Effector memory CD8-positive, alpha-beta T cell (primary cell): ENCODE measurements at regions not wholly inside any gene's neighbourhood (a gene's known extent, or its start where the extent isn't known, plus 50 kb on each side); places are given as distances from the start of the nearest gene placed in this dataset.
"Not testable (repeated sequence)": the region's sequence is repeated elsewhere in the genome, so short reads cannot be mapped to it uniquely, and the experiment has no call there.

Experiments
- ATAC-seq: fragments of 150-1000 bp; cut with Tn5 transposase; replicated peaks from 2 replicates; pipeline ENCODE4 v1.10.0; 2021; ENCODE audit warnings: mild to moderate bottlenecking, moderate library complexity
- DNase-seq, 3 experiments: peaks; one replicate each; pipeline ENCODE4 v3.0.0; 2021
- H3K27ac Mint-ChIP-seq, 2 donors: one replicate each; pipeline ENCODE4 v1.8.0; 2022; ENCODE audit warnings: mild to moderate bottlenecking in 2 of 2, mixed read lengths in 2 of 2, moderate library complexity in 2 of 2
- H3K27me3 Mint-ChIP-seq, 2 donors: one replicate each; pipeline ENCODE4 v1.8.0; 2022; ENCODE audit warnings: mixed read lengths in 2 of 2
- H3K36me3 Mint-ChIP-seq: one replicate; pipeline ENCODE4 v1.8.0; 2022; ENCODE audit warnings: mild to moderate bottlenecking, moderate library complexity, mixed read lengths; ENCODE audit not compliant: insufficient read depth
- H3K4me1 Mint-ChIP-seq, 2 donors: one replicate each; pipeline ENCODE4 v1.8.0; 2022; ENCODE audit warnings: low read depth in 2 of 2, mixed read lengths in 2 of 2
- H3K4me3 Mint-ChIP-seq, 2 donors: one replicate each; pipeline ENCODE4 v1.8.0; 2022; ENCODE audit warnings: mild to moderate bottlenecking in 2 of 2, mixed read lengths in 2 of 2, moderate library complexity in 2 of 2
- H3K9me3 Mint-ChIP-seq, 2 donors: one replicate each; pipeline ENCODE4 v1.8.0; 2022; ENCODE audit warnings: mixed read lengths in 2 of 2

DNA sequence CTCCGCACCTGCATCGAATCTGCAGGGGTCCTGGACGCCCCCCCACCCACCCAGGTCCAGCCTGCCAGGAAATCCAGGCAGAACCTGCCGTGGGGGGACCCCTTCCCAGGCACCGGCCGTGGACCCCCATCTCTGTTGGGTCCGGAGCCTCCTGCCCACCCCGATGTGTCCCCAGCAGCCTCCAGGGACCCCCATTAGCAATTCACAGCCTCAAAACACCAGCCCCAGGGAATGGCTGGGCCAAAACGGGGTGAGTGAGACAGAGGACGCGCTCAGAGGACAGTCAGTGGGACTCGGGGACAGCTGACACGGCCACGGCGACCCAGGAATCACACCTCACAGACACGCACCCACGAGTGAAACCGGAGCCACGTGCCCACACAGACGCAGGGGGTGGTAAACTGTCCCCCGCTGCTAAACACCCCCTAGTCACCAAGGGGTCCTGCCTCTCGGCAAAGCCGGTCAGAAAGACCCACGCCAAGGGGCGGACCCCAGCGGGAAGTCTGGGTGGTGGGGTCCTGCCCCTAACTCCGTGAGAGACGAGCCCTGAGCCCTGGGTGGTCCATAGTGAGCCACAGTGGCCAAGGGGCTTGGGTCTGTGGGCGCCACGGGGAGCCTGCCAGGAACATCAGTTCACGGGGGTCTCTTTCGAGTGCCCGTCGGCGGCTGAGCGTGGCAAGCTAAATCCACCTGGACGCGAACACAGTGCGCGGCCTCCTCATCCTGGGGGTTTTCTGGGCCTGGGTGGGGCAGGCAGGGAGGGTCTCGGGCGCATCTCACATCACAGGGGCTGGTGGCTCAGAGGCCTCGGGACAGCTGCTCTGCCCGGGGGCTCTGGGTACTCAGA lies 126.5 kb upstream of the NKX1-1 start:
- H3K36me3 Mint-ChIP-seq: no peaks in the 10 kb centered on the region
- no peaks in the 10 kb centered on the region for H3K4me1 Mint-ChIP-seq
- no peaks in the 10 kb centered on the region for H3K9me3 Mint-ChIP-seq
- ATAC-seq (no peak), DNase-seq (no peak)
- H3K27ac Mint-ChIP-seq: no peak overlapping the region
- H3K27me3 Mint-ChIP-seq: peaks cover 28 to 77% of the 10 kb centered on the region in 2 donors
- H3K4me3 Mint-ChIP-seq: no peak overlapping the region

DNA sequence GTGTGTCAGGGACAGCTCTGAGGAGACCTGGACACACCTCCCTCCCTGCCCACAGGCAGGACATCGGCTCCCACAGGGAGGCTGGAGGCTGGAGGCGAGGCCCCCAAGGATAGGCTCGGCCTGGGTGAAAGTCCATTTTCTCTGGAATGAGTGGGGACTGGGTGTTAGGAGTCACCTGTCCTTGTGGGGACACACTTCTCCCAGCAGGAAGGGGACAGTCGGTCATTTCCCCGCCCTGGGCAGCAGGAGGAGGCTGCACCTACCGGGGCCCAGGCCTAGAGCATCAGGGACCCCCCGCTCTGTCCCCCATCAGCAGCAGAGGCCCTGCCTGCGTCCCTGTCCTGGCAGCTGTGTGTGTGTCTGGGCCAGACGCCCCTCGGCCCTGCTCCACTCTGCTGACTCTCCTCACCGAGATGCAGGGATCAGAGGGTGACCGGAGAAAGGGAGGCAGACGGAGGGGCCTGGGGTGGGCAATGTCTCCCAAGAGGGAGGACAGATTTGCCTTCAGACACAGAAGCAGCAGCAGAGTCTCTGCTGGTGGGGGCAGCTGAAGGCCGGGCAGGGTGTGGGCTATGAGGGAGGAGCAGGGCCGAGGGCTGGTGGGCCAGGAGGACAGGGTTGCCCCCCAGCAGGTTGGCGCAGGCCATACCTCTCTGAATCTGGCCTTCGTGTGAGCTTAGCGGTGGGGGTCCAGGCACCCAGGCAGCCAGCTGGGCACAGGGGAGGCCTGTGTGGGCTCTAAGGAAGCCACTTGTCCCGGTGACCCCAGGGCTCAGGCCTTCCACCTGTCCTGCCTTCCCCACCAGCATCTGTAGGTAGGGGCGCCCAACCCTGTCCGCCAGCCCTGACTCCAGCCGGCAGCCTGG lies 125.7 kb upstream of the NKX1-1 start:
- H3K27me3 Mint-ChIP-seq: peaks cover 36 to 78% of the 10 kb centered on the region in 2 donors
- no peak overlapping the region for H3K27ac Mint-ChIP-seq

DNA sequence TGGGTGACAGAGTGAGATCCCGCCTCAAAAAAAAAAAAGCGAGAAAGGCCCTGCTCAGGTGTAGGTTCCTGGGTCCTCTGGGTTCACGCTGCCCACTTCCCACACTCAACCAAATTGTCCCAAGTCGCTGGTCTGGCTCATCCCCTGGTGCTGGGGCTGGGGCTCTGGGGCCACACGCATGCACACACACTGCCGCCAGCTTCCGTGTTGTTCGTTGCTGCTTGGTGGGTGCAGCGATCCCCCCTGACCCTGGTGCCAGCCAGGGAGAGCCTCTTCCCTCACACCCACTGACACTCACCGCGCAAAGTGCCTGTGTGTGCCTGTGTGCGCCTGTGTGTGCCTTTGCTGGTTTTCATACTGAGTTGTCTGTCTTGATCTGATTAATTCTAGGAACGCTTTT lies 124.1 kb upstream of the NKX1-1 start:
- peaks cover 43 to 84% of the 10 kb centered on the region in 2 donors for H3K27me3 Mint-ChIP-seq
- H3K36me3 Mint-ChIP-seq: no peaks in the 10 kb centered on the region
- no peaks in the 10 kb centered on the region for H3K4me1 Mint-ChIP-seq
- DNase-seq: no peak
- no peak overlapping the region for H3K4me3 Mint-ChIP-seq
- no peak overlapping the region for H3K27ac Mint-ChIP-seq
- no peak for ATAC-seq
- peaks cover 0 to 1% of the 10 kb centered on the region in 2 donors for H3K9me3 Mint-ChIP-seq

More for the DNA sequence above, 125.7 kb upstream of the NKX1-1 start:
- Mint-ChIP-seq H3K4me3 (no peak overlapping the region), H3K4me1 (no peaks in the 10 kb centered on the region), H3K36me3 (no peaks in the 10 kb centered on the region), H3K9me3 (no peaks in the 10 kb centered on the region)
- DNase-seq (no peak), ATAC-seq (no peak)

DNA sequence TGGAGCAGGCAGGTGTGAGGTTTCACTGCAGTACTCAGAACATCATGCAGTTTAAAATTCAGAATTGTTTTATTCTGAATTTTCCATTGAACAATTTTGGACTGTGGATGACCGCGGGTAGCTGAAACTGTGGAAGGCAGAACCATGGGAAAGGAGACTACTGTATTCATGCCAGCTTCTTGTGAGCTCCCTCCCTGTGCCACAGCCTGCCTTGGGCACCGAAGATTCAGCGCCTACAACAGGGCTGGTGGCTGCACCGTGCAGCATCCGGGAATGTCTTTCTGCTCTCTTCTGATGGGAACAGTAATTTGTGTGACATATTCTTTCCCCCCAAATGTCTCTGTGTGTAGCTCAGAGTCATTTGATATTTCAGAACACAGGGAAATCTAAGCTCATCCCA lies 118.5 kb upstream of the NKX1-1 start:
- Mint-ChIP-seq H3K4me3 (no peak overlapping the region), H3K27ac (no peak overlapping the region), H3K9me3 (peaks cover 0 to 3% of the 10 kb centered on the region in 2 donors), H3K4me1 (no peaks in the 10 kb centered on the region), H3K27me3 (peaks cover 52 to 75% of the 10 kb centered on the region in 2 donors), H3K36me3 (no peaks in the 10 kb centered on the region)
- no peak for ATAC-seq
- DNase-seq: no peak

DNA sequence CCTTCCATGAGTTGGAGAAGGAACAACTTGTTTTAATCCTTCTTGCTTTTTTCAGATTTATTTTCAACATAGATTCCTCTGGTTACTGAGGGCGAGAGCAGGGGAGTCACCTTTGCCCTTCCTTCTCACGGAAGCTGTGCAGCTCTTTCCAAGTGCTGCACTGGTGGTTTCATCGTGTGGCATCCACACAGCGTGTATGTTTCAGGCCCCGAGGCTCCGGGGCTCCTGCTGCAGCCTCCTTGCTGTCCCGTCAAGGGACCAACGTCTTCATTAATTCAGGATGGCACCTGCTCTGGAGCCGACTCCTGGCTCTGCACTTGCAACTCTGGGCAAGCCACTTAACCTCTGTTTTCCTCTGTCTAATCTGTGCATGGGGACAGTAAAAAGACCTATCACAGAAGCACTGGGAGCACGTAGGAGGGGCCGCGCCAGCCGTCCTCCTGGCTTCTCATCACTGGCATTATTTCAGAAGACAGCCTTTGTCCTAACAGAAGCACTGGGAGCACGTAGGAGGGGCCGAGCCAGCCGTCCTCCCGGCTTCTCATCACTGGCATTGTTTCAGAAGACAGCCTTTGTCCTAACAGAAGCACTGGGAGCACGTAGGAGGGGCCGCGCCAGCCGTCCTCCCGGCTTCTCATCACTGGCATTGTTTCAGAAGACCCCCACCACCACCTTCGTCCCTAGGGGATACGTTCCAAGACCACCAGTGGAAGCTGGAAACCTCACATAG lies 117.8 kb upstream of the NKX1-1 start:
- no peak for ATAC-seq
- Mint-ChIP-seq H3K4me3 (no peak overlapping the region), H3K4me1 (no peaks in the 10 kb centered on the region), H3K27ac (no peak overlapping the region), H3K27me3 (peaks cover 51 to 74% of the 10 kb centered on the region in 2 donors), H3K9me3 (peaks cover 0 to 3% of the 10 kb centered on the region in 2 donors), H3K36me3 (no peaks in the 10 kb centered on the region)
- no peak for DNase-seq

DNA sequence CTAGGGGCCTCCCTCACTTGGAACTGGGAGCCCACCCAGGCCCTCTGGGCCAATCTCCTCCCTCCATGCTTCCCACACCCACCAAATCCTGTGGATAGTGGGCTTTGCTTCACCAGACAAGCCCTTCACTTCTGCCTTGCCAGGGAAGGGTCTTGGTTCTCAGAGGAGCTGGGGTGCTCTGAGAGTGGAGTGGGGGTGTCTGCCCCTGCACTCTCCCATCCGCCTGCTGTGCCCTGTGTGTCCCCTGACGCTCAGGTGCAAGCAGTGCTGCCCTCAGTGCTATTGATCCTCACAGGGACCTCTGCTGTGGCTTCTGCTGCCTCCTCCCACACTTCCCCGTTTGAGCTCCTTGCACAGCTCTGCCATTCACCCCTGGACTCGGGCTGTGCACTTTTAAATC lies 117.3 kb upstream of the NKX1-1 start:
- H3K4me1 Mint-ChIP-seq: no peaks in the 10 kb centered on the region
- H3K9me3 Mint-ChIP-seq: peaks cover 0 to 3% of the 10 kb centered on the region in 2 donors
- no peak for DNase-seq
- peaks cover 45 to 68% of the 10 kb centered on the region in 2 donors for H3K27me3 Mint-ChIP-seq
- H3K36me3 Mint-ChIP-seq: no peaks in the 10 kb centered on the region
- no peak overlapping the region for H3K4me3 Mint-ChIP-seq
- H3K27ac Mint-ChIP-seq: no peak overlapping the region
- no peak for ATAC-seq

DNA sequence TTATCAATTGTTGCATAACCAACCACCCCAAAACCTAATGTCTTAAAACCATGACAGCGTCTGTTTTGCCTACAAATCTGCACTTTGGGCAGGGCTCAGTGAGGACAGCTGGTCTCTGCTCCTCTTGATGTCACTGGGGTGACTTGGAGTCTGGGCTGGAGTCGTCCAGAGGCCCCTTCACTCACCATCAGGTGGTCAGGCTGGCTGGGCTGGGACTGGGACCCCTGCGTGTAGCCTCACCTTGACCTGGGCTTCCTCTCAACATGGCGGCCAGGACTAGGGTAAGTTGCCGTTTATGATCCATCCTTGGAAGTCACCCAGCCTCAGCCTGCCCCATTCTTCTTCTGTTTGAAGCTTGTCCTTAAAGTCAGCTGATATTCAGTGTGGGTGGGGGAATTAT lies 116.8 kb upstream of the NKX1-1 start:
- DNase-seq: no peak
- Mint-ChIP-seq H3K27ac (no peak overlapping the region), H3K4me1 (no peaks in the 10 kb centered on the region), H3K36me3 (no peaks in the 10 kb centered on the region), H3K27me3 (peaks cover 40 to 63% of the 10 kb centered on the region in 2 donors), H3K9me3 (peaks cover 0 to 3% of the 10 kb centered on the region in 2 donors), H3K4me3 (no peak overlapping the region)
- ATAC-seq: no peak

DNA sequence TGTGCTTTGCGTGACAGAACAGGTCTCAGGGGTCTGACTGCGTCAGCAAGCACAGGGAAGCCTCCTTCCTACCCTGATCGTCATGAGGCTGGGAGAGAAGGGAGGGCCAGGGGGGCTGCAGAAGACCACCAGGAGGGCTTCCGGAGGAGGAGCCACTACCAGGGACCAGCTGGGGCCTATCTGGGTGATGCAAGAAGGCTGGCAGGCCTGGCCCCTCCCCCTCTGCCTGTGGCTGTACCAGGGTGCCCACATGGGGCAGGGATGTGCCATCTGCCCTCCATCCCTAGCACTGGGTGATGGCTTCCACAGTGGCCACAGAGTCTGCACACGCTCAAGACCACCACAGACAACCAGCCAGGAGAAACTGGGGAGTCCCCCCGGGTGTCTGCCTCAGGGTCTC lies 116.4 kb upstream of the NKX1-1 start:
- Mint-ChIP-seq H3K4me3 (no peak overlapping the region), H3K36me3 (no peaks in the 10 kb centered on the region), H3K4me1 (no peaks in the 10 kb centered on the region), H3K9me3 (peaks cover 0 to 3% of the 10 kb centered on the region in 2 donors), H3K27me3 (peaks cover 36 to 59% of the 10 kb centered on the region in 2 donors), H3K27ac (no peak overlapping the region)
- DNase-seq: no peak
- ATAC-seq: no peak

DNA sequence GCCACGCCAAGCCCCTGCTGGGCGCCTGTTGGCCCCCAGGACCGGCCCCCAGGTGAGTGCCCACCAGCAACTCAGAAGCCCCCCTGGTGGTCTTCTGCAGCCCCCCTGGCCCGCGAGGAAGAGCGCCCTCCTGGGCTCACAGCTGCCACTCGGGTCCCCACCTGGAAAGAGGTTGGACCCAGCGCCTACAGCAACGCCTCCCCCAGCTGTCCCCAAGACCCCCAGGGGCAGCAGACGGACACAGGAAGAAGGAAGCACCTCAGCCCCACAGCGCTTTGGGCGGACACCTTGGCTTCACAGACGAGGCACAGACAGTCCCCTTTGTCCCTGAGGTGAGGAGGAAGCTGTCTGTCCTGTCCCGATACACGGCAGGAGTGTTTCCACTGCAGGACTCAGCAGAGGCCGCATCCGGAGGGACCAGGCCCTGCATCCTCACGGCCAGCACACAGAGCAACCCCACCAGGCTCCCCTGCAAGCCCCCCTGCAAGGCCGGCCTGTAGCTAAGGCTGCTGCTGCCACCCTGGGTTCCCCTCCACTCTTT lies 115.6 kb upstream of the NKX1-1 start:
- Mint-ChIP-seq H3K9me3 (peaks cover 0 to 3% of the 10 kb centered on the region in 2 donors), H3K27me3 (peaks cover 30 to 52% of the 10 kb centered on the region in 2 donors), H3K4me3 (peak overlapping the region in 1 of 2 donors; percentile 70), H3K27ac (no peak overlapping the region), H3K36me3 (no peaks in the 10 kb centered on the region), H3K4me1 (no peaks in the 10 kb centered on the region)
- ATAC-seq: no peak
- DNase-seq: no peak

DNA sequence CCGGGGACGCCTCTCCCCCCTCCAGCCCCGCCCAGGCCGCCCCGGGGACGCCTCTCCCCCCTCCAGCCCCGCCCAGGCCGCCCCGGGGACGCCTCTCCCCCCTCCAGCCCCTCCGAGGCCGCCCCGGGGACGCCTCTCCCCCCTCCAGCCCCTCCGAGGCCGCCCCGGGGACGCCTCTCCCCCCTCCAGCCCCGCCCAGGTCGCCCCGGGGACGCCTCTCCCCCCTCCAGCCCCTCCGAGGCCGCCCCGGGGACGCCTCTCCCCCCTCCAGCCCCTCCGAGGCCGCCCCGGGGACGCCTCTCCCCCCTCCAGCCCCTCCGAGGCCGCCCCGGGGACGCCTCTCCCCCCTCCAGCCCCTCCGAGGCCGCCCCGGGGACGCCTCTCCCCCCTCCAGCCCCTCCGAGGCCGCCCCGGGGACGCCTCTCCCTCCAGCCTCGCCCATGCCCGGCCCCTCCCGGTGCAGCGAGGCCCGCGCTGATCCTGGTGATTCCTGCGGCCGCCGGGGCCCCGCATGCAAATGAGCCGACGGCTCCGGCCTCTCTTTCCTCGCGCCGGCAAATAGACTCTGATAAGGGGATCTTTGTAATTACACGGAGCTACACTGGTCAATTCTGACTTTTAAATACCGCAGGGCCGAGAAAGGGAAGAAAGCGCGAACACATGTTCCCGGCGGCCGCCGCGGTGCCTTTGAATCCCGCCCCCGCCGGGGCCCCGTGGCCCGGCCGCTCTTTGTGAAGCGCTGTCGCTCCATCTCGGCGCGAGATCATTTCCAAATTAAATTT lies 114.7 kb upstream of the NKX1-1 start:
- not testable (repeated sequence) for H3K36me3 Mint-ChIP-seq, H3K9me3 Mint-ChIP-seq, DNase-seq, H3K4me1 Mint-ChIP-seq, H3K27ac Mint-ChIP-seq, ATAC-seq
- H3K27me3 Mint-ChIP-seq: peaks cover 29 to 50% of the 10 kb centered on the region in 2 donors
- H3K4me3 Mint-ChIP-seq: peak overlapping the region; percentile 53 to 70

DNA sequence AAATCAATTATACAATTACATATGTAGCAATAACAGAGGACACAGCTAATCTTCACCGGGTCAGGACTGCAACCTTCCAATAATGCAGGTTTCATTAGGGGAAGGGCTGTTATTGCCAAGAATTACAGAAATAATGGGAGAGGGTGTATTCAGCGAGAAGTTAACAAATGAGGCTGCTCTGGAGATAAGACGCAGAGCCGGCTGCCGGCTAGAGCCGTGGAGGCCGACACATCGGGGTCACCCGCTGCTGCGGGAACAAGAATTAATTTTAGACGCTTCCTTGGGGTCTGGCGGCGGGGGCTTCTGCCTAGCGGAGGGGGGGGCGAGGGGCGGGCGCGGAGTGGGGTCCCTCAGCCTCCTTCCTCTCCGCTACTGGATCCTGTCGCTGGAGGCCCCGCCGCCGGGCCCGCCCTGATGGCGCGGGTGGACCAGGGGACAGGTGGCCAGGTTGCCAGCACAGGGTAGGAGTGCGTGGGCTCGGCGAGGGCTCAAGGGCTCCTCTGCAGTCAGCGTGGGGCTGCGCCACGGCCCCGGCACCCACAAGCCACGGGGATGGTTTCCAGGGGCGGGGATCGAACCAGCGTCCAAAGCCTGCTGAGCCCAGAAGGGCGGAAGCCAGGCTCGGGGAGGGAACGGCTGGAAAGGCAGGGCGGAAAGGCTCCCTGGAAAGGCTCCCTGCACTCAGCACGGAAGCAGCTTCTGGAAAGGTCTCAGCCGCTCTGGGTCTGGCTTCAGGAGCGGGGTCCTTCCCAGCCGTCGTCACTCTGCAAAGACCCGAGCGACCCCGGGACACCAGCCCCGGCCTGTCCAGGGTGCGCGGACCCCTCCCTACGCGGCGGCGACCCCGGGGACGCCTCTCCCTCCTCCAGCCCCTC lies 113.8 kb upstream of the NKX1-1 start:
- no peaks in the 10 kb centered on the region for H3K4me1 Mint-ChIP-seq
- peak overlapping the region in 1 of 2 donors; percentile 44 for H3K4me3 Mint-ChIP-seq
- no peaks in the 10 kb centered on the region for H3K9me3 Mint-ChIP-seq
- H3K27me3 Mint-ChIP-seq: peaks cover 19 to 40% of the 10 kb centered on the region in 2 donors
- no peak overlapping the region for H3K27ac Mint-ChIP-seq
- ATAC-seq (no peak), DNase-seq (no peak)
- no peaks in the 10 kb centered on the region for H3K36me3 Mint-ChIP-seq
